ENCODE measurements at regions not wholly inside any gene's neighbourhood (a gene's known extent, or its start where the extent isn't known, plus 50 kb on each side); places are given as distances from the start of the nearest gene placed in this dataset.

DNA sequence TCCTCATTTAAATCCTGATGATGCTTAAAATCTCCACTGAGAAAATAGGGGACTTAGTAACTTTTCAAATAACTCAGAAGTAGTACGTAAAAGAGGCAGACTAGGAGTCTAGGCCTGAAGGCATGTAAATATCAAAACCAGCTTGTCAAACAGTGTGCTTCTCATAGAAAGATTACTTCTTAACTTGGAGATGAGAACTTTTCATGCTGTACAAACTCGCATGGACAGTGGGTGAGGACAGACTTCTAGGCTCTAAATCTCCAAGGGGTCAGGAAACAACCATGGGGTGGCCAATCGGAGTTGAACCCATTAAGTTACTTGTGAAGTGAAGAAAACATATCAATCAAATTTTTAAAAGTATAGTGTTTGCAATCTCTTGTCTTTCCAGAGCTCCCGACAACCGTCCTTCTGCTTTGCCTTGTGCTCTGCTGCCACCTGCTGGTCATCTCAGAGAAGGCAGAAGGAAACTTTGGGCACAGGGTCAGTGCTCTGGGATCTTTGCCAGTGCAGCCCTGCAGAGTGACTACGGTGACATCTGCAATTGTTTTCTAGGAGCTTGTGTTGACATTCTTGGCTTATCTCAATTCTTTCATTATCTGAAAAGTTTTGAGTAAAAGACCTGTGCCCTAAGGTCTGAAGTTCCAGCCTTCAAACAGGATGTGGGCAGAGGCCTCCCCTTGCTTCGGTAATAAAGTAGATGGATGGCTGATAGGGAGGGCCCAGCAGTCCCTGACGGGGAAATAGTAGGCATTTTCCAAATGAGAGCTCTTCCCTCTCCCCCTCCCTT is 105.1 kb upstream of the PDE4B start:
- DNase-seq, result peak; percentile 12

DNA sequence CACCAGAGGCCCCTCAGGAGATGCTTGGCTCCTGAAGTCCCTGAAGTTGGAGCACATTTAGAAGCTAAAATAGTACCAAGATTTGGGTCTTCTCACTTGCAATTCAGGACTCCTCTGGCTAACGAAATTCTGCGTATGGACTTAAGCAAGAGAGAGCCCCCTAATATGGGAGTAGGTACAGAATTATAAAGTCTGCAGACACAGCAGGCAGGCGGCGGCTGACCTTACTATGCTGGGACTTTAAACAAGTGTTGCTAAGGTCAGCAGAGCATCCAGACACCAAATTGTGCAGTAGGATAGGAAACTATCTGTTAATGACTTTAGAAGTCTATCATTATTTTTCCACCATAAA is 104.5 kb upstream of the PDE4B start:
- no peak for DNase-seq

DNA sequence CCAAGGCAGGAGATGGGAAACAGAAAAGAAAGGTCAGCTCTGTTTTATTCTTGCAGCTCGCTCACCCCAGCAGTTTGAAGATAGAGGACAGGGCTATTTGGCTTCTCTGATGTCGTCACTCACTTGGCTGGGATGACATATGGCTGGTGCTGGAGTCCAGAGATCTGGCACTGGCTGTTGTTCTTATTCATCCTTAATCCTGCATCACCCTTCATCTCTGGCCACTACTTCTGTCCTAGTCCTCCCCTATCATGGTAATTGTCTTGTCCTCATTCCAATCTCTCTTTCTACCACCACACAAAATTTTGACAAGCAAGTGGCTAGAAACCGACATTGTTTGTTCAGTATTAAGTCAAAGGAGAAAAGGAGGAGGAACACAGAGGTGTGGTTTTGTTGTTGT is 103.8 kb upstream of the PDE4B start:
- DNase-seq, result no peak

DNA sequence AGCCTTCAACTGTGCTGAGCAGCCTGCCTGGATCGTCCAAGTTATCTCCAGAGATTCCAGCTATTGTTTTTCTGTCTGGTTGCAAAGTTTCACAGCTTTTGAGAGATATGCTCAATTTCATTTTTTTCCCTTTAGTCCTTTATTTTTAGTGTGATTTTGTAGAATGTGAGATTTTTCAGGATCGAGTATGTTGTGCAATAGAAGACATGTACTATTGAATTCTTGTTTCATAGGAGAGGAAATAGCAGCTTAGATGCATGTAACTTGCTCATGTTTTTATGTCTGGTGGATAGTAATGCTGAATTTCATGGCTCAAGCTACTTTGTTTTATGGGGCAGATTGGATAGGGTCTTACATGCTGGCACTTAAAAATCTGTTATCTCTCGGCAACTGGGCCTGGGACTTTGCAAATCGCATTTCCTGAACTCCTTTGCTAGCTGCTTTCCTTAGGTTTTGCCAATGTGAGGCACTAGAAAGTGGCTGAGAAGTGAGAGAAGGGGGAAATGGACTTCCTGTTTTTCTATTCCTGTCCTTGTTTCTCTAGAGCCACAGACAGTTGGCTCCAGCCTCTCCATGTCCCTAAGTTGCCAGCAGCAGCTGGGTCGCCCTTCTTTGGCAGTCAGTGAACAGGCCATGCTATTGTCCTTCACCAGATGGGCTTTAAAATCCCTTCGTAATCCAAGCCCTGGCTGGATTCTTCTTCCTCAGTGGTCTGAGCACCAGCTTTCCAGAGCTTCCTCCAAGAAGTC is 101.4 kb upstream of the PDE4B start:
- no peak for DNase-seq

DNA sequence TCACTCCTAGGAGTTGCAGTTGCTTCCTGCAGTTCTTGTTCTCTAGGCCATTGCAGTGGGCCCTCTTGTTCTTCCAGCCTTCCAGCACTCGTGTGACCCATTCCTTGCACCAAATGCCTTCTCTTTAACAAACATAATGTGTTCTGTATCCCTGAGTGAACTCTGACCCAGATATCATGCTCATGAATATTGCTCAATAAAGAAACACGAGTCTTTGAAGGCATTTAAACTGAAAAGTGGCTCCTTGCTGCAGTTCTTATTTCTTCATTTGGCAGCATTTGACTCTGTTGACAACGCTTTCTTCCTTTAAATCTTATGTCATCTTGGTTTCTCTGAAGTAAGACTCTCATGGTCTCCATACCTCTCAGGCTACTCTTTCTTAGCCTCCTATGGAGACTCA is 100.7 kb upstream of the PDE4B start:
- no peak for DNase-seq

DNA sequence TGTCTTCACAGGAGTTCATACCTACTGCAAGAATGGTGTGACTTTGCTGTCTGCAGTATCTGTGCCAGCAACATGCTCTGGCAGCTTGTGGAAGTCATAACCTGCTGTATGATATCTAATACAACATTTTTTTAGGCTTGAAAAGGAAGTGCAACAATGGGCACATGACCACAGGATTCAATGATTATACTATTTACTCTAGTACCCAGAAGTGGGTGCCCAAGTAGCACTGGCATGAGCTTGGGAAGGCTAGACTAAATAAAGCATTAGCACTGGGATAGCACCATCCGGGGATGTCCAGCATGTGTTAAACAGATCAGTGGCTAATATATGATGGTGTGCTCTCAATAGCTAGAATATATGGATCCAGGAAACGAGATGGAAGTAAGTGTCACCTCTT is 98.6 kb upstream of the PDE4B start:
- DNase-seq, result no peak

DNA sequence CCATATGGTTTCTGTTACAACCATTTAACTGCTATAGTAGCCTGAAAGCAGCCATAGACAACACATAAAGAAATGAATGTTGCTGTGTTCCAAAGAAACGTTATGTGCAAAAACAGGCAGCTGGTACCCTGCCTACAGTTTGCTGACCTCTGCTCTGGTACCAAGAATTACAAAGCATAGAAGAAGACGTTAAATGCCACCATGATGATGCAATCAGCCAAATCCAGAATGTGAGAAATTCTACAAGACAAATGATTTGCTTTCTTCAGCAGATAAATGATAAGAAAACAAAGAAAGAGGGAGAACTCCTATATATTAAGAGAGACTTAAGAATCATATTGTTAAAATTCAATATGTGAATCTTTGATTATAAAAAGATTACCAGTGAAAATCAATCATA is 97.8 kb upstream of the PDE4B start:
- DNase-seq, result no peak

DNA sequence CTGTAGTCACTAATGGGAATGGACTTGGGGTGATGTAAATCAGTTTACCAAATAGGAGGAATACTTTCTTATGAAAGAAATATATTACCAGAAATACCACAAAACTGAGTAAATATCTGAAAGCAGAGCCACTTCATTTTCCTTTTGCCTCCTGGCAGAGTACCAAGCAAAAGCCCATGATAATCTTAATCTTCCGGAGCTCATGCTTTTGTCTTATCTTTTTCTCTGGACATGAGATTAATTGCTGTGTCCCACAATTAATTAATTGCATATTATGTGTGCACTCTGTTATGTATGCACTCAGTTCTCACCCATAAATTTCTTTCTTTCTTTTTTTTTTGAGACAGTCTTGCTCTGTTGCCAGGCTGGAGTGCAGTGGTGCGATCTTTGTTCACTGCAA is 94.1 kb upstream of the PDE4B start:
- no peak for DNase-seq

DNA sequence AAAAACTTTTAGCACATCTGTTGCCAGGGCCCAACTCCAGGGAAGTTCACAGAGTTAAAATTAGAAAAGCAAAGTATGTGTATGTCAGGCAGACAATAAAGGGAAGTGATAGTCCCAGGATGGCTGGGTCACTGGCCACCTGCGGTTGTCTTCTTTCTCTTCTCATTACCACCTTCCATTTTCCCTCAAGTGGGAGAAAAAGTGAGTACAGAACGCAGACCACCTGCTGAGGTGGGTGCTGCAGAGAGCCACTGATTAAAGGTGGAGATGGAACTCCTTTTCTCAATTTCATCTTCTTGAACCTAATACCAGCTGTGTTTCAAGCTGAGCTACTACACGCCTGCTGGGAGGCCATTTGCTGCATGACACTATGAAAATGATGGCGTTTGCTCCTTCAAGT is 88.8 kb upstream of the PDE4B start:
- no peak for DNase-seq

DNA sequence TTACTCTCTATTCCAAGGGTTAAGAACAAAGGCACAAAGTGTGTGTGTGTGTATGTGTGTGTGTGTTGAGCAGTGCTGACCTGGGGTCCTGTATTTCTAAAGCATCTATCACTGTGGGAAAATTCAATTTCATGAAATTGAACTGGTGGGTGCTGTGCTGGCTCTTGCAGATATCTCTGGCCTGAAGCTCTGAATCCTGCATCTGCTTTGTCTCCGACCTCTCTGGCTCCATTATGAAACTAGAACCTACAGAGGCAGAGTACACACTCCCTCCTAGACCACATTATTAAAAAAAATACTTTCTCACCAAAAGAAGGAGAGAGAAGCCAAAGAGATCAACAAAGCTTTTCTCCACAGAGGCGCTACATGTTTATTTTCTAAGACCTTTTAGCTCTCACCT is 88.4 kb upstream of the PDE4B start:
- no peak for DNase-seq

DNA sequence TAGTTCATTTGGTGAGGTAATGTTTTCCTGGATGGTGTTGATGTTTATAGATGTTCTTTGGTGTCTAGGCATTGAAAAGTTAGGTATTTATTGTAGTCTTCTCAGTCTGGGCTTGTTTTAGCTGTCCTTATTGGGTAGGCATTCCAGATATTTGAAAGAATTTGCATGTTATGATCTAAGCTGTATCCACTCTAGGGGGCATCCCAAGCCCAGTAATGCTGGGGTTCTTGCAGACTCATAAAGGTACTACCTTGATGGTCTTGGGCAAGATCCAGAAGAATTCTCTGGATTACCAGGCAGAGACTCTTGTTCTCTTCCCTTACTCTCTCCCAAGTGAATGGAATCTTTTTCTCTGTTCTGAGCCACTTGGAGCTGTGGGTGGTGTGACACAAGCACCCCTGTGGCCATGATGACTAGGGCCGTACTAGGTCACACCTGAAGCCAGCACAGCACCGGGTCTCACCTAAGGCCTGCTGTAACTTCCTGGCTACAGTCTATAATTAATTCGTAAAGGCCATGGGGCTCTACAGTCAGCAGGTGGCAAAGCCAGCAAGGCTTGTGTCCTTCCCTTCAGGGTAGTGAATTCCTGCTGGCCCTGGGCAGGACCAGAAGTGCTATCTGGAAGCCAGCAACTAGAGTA is 74.8 kb upstream of the PDE4B start:
- no peak for DNase-seq

DNA sequence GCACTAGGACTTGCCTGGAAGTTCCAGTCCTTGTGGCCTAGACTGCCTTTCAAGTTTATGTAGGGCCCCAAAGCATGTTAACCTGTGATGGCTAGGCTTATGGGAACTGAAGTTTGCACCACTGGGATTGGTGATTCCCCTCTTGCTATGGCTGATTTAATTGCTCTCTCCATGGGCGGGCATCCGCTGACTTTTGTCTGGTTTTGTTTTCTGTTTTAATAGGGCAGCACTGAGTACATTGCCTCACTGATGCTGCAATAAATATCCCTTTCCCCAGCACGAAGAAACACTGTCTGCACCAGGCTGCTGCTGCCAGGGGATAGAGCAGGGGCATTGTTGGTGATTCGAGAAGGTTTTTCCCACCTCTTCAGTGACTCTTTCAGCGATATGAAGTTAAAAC is 73.3 kb upstream of the PDE4B start:
- DNase-seq, result no peak

DNA sequence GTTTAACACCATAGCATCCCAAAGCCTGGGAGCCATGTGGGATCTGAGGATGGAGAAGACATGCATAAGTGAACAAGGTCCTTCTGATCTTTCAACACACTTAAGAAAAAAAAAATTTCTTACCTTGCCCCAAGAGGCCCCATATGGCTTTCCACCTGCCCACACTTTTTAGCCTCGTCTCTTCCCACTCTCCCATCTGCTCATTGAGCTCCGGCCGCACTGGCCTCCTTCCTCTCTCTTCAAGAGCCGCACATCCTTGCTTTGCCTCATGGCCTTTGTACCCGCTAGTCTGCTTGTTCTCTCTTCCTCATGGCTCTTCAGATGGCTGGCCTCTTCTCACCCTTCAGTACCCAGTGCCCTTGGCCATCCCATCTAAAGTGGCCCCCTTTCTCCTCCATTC is 70.2 kb upstream of the PDE4B start:
- no peak for DNase-seq

DNA sequence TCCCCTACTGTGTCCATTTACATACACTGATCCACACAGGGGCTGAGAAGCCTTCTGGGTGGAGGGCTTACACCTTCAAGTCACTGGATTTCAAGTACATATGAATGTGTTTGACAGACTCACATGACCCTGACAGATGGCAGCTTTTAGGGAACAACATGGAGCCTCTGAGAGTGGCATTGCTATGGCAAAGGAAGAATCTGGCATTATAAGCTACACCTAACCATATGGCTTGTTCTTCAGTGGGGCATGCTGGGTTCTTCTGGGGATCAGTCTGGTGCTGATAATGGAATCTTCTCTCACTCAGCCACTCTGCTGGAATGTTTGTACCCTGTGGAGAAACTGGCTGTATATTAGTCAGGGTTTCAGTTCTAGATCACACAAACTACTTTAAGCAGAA is 68.5 kb upstream of the PDE4B start:
- no peak for DNase-seq

DNA sequence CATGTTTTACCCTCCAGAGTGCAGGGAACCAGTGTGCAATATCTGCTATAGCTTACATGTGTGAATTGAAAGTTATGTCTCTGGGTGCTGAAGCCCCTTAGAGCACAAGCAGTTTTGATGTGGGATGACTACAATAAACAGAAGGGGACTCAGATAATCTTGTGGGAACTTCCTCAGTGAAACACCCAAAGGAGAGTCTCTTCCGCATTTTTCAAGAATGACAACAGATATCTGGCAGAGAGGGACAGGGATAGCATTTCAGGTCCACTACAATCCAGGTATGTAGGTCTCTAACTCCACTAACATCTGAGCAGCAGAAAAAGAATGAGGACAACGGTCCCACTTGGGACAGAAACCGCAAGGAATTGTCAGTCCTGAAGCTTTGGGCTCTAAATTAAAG is 67.6 kb upstream of the PDE4B start:
- DNase-seq, result no peak

DNA sequence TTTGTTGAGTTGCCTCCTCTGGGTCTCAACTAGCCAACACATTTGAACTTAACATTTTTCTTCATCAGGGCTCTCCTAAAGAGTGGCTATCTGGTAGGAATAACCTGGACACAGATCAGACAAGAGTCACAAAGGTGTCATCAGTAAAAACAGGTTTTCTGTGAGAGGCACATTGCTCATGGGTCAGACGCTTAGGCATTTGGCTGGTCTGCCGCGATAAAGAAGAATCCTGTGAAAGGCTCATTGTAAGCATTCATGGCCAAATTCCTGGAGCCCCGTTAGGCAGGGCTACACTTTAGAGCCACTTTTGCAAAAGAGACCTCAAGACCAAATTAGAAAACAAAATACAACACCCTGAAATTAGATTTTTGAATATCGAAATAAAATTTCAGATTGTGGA is 64.2 kb upstream of the PDE4B start:
- no peak for DNase-seq

DNA sequence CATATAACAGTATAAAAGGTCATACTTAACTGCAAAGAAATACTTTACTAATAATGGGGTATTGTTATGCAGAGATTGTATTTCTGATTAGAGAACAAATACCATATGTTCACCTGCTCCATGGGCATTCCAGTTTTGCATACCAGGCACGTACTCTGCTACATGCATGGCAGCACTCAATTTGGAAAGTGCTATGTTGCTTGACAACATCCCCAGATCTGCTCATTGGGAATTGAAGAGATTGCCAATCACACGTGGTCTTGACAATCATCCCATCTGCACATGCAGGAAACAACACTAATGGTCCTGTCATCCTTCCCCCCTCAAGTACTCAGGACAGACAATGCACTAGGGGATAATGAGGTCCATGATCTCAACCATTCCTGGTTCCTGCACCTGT is 63.4 kb upstream of the PDE4B start:
- DNase-seq, result no peak

DNA sequence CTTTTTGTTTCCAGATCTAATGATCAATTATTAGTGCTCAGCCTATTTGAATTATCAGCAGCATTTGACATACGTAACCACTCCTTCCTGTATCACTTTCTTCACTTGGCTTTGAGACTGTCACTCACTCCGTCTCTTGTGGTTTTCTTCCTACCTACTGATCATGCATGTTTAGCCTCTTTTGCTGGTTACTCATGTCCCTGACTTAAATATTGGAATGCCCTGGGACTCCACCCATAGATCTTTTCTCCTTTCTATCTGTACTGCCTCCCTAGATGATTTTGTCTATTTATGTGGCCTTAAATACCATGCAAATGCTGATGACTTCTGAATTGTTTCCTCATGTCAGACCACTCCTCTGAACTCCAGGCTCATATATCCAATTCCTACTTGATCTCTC is 57.7 kb upstream of the PDE4B start:
- DNase-seq, result no peak

DNA sequence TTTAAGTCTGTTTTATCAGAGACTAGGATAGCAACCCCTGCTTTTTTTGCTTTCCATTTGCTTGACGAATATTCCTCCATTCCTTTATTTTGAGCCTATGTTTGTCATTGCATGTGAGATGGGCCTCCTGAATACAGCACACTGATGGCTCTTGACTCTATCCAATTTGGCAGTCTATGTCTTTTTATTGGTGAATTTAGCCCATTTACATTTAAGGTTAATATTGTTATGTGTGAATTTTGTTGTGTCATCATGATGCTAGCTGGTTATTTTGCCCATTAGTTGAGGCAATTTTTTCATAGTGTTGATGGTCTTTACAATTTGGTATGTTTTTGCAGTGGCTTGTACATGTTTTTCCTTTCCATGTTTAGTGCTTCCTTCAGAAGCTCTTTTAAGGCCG is 50.7 kb upstream of the PDE4B start:
- DNase-seq, result no peak
